SK-N-SH (cell line): ENCODE measurements at regions not wholly inside any gene's neighbourhood (a gene's known extent, or its start where the extent isn't known, plus 50 kb on each side); places are given as distances from the start of the nearest gene placed in this dataset.

Experiments
- CHD2 ChIP-seq: fragments of 150-350 bp; IDR thresholded peaks from 2 replicates; pipeline ENCODE4 v1.6.1; 2018; ENCODE audit warnings: low read length; ENCODE audit not compliant: partially characterized antibody
- CTCF ChIP-seq: fragments of 200-600 bp; sonication (generic); IDR thresholded peaks from 2 replicates; pipeline ENCODE4 v1.6.1; 2017; ENCODE audit warnings: antibody characterized with exemption, mild to moderate bottlenecking, moderate library complexity
- EP300 ChIP-seq, 2 experiments: IDR thresholded peaks; 2 replicates each; pipeline versions ENCODE4 v1.4.0 to v1.6.1; 2012; ENCODE audit warnings: borderline replicate concordance in 1 of 2, low read depth in 1 of 2, low read length in 1 of 2
- EZH2phosphoT487 ChIP-seq: fragments of 200-600 bp; sonication (generic); IDR thresholded peaks from 2 replicates; pipeline ENCODE4 v1.6.1; 2017; ENCODE audit warnings: low read depth, mixed run types, mild to moderate bottlenecking, antibody characterized with exemption, moderate library complexity, borderline replicate concordance
- MXI1 ChIP-seq: IDR thresholded peaks from 2 replicates; pipeline ENCODE4 v1.6.1; 2012; ENCODE audit warnings: mild to moderate bottlenecking, low read depth, low read length, improper control_type of control experiment
- POLR2AphosphoS5 ChIP-seq: IDR thresholded peaks from 2 replicates; pipeline ENCODE4 v1.6.1; 2012; ENCODE audit warnings: low read depth, low read length
- RAD21 ChIP-seq: IDR thresholded peaks from 2 replicates; pipeline ENCODE4 v1.6.1; 2012; ENCODE audit warnings: mild to moderate bottlenecking, low read length
- REST ChIP-seq: IDR thresholded peaks from 2 replicates; pipeline ENCODE4 v1.6.1; 2012; ENCODE audit warnings: mild to moderate bottlenecking, low read depth, low read length, moderate library complexity
- RFX5 ChIP-seq: IDR thresholded peaks from 2 replicates; pipeline ENCODE4 v1.6.1; 2012; ENCODE audit warnings: mild to moderate bottlenecking, improper control_type of control experiment, low read length
- SMC3 ChIP-seq: IDR thresholded peaks from 2 replicates; pipeline ENCODE4 v1.6.1; 2012; ENCODE audit warnings: low read depth, low read length, improper control_type of control experiment
- TCF12 ChIP-seq: IDR thresholded peaks from 2 replicates; pipeline ENCODE4 v1.4.0; 2012
- TEAD4 ChIP-seq: IDR thresholded peaks from 2 replicates; pipeline ENCODE4 v1.4.0; 2012; ENCODE audit warnings: mild to moderate bottlenecking, borderline replicate concordance; ENCODE audit not compliant: insufficient read depth
- ZBTB33 ChIP-seq: IDR thresholded peaks from 2 replicates; pipeline ENCODE4 v1.4.0; 2012; ENCODE audit warnings: low read depth, borderline replicate concordance

- TF ChIP-seq POLR2AphosphoS5 (no peak), CTCF (no peak), MXI1 (no peak), EZH2phosphoT487 (no peak), RFX5 (no peak), EP300 (IDR thresholded peaks at IDR 0.05; ENCODE audit: borderline replicate concordance in 1 of 2, low read depth in 1 of 2, low read length in 1 of 2) (no peak), TCF12 (no peak), CHD2 (no peak), RAD21 (no peak), ZBTB33 (no peak), REST (no peak), TEAD4 (no peak), SMC3 (no peak)
Observed at GRCh38 chr6:12354499-12354898, 64.3 kb downstream of the EDN1 start.
